ENCODE measurements at regions not wholly inside any gene's neighbourhood (a gene's known extent, or its start where the extent isn't known, plus 50 kb on each side); places are given as distances from the start of the nearest gene placed in this dataset.

GRCh38 chr5:8418049-8418426, 549.1 kb downstream of the MTRR start:
- TF ChIP-seq POLR2A (IDR thresholded peaks at IDR 0.05) (no peak), CTCF (IDR thresholded peaks at IDR 0.05) (no peak), POLR2AphosphoS5 (IDR thresholded peaks at IDR 0.05) (no peak), EP300 (IDR thresholded peaks at IDR 0.05) (no peak)
